ENCODE measurements at regions not wholly inside any gene's neighbourhood (a gene's known extent, or its start where the extent isn't known, plus 50 kb on each side); places are given as distances from the start of the nearest gene placed in this dataset.

DNA sequence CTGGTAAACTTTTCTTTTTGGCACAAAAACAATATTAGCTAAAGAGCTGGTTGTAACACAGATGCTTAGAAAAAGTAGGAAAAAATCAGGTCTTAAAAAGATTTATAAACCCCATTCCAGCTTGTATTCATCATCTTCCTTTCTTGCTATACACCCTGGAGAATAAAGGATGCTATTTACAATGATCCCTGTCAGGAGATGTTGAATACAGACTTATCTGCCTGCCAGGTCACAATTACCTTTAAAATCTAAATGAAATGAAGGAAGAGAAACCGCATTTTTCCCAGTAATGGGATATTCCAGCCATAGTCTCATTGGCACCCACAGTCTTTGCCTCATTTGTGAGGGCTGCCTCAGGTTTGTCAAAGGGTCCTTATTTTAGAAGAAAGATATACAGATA lies 394.1 kb upstream of the WWC1 start:
- no peaks in the 10 kb centered on the region for H3K79me2 ChIP-seq (ENCODE audit: control insufficient read depth, insufficient read depth, low read length)
- dilution Hi-C loops (cut with MboI; ENCODE audit: extremely low pct_ligation_motif_present, low sequenced_read_pairs) = no loop called here
- H3K36me3 ChIP-seq (ENCODE audit: control insufficient read depth in 2 of 2, extremely low read depth in 1 of 2, insufficient read depth in 2 of 2, low read length in 2 of 2) = no peaks in the 10 kb centered on the region
- intact Hi-C loops (cut with micrococcal nuclease) = no loop called here
- no peak overlapping the region for H3K9ac ChIP-seq (replicated peaks; ENCODE audit: extremely low read depth, insufficient read depth, low read length)
- H3K4me1 ChIP-seq (ENCODE audit: control insufficient read depth, extremely low read depth, insufficient read depth, low read length) = no peaks in the 10 kb centered on the region
- no peak for FAIRE-seq
- H3K27me3 ChIP-seq (ENCODE audit: control insufficient read depth in 2 of 2, insufficient read depth in 2 of 2, low read length in 2 of 2) = no peaks in the 10 kb centered on the region
- no TSS peak for BruUV-seq (replicated peaks)
- no peak for DNase-seq (ENCODE audit: low read depth, low spot score)
- no peaks in the 10 kb centered on the region for H3K9me1 ChIP-seq (replicated peaks; ENCODE audit: control insufficient read depth, extremely low read depth, insufficient read depth, low read length)
- H3K27ac ChIP-seq (ENCODE audit: insufficient read depth, low read depth, low read length) = no peak overlapping the region
- TF ChIP-seq EZH2 (IDR thresholded peaks at IDR 0.05; ENCODE audit: borderline replicate concordance, low read depth, low read length, severe bottlenecking) (no peak), MAX (IDR thresholded peaks at IDR 0.05; ENCODE audit: insufficient read depth, insufficient read length) (no peak), POLR2A (IDR thresholded peaks at IDR 0.05; ENCODE audit: low read depth, low read length) (no peak), POLR2AphosphoS5 (IDR thresholded peaks at IDR 0.05; ENCODE audit: insufficient read depth, low read depth, low read length) (no peak), GATA2 (IDR thresholded peaks at IDR 0.05; ENCODE audit: insufficient read depth, insufficient read length, low read depth, low read length) (no peak), JUN (IDR thresholded peaks at IDR 0.05; ENCODE audit: borderline replicate concordance, insufficient read depth, insufficient read length, low read depth) (no peak)
- no peaks in the 10 kb centered on the region for H4K20me1 ChIP-seq (replicated peaks; ENCODE audit: control insufficient read depth, extremely low read depth, insufficient read depth, low read length)
- peaks cover 6% of the 10 kb centered on the region for H3K9me3 ChIP-seq (replicated peaks; ENCODE audit: control insufficient read depth, insufficient read depth, low read length)
- no peak overlapping the region for H2AFZ ChIP-seq (ENCODE audit: low read depth, low read length)
- no peak overlapping the region for H3K4me2 ChIP-seq (ENCODE audit: insufficient read depth, low read length)
- POLR2A ChIA-PET = no interaction called here
- CTCF ChIA-PET = no interaction called here
- H3K4me3 ChIP-seq (replicated peaks in 1 of 3; ENCODE audit: insufficient read depth in 1 of 3, low read depth in 1 of 3, low read length in 3 of 3) = no peak overlapping the region

DNA sequence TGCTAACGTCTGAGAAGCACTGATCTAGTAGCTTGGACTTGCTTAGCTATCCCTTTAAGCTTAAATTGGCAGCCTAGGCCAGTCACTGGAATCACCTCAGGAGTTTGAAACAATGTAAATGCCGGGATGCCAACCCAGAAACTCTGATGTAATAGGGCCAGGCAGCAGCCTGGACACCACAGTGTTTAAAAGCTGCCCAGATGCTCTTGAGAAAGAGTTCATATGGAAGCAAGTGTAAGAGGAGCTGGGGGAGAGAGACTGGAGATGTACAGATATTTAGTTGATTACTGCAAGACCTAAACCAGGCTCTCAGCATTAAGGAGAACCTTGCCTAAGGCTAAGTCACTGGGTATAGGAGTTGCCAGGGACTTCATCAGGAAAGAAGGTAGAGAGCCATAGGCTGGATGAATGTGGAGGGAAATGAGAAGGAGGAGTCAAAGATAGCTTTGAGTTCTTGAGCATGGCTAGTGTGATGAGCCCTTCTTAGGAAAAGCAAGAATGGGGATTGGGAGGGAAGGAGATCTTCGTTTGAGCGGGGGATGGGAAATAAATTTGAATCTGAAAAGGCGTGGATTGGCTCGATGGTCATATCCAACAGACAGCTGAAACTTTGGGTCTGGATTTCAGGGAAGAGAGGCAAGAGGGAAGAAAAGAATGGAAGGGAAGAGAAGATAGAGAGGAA lies 392.9 kb upstream of the WWC1 start:
- Histone ChIP-seq H3K9ac (replicated peaks; ENCODE audit: extremely low read depth, insufficient read depth, low read length) (no peak overlapping the region), H3K4me2 (ENCODE audit: insufficient read depth, low read length) (no peak overlapping the region), H3K27ac (ENCODE audit: insufficient read depth, low read depth, low read length) (no peak overlapping the region), H3K4me1 (ENCODE audit: control insufficient read depth, extremely low read depth, insufficient read depth, low read length) (no peaks in the 10 kb centered on the region), H2AFZ (ENCODE audit: low read depth, low read length) (no peak overlapping the region), H3K4me3 (replicated peaks in 1 of 3; ENCODE audit: insufficient read depth in 1 of 3, low read depth in 1 of 3, low read length in 3 of 3) (no peak overlapping the region), H3K36me3 (ENCODE audit: control insufficient read depth in 2 of 2, extremely low read depth in 1 of 2, insufficient read depth in 2 of 2, low read length in 2 of 2) (no peaks in the 10 kb centered on the region), H3K9me3 (replicated peaks; ENCODE audit: control insufficient read depth, insufficient read depth, low read length) (peaks cover 6% of the 10 kb centered on the region), H3K27me3 (ENCODE audit: control insufficient read depth in 2 of 2, insufficient read depth in 2 of 2, low read length in 2 of 2) (no peaks in the 10 kb centered on the region), H3K9me1 (replicated peaks; ENCODE audit: control insufficient read depth, extremely low read depth, insufficient read depth, low read length) (no peaks in the 10 kb centered on the region), H3K79me2 (ENCODE audit: control insufficient read depth, insufficient read depth, low read length) (no peaks in the 10 kb centered on the region), H4K20me1 (replicated peaks; ENCODE audit: control insufficient read depth, extremely low read depth, insufficient read depth, low read length) (no peaks in the 10 kb centered on the region)
- POLR2A ChIA-PET = no interaction called here
- DNase-seq (ENCODE audit: low read depth, low spot score) (no peak), FAIRE-seq (no peak)
- intact Hi-C loops (cut with micrococcal nuclease) (no loop called here), dilution Hi-C loops (cut with MboI; ENCODE audit: extremely low pct_ligation_motif_present, low sequenced_read_pairs) (no loop called here)
- TF ChIP-seq CTCF (IDR thresholded peaks at IDR 0.05; ENCODE audit: extremely low read depth in 1 of 2, insufficient read depth in 1 of 2, low read depth in 1 of 2, low read length in 2 of 2) = no peak
- no peak for TF ChIP-seq POLR2A (IDR thresholded peaks at IDR 0.05; ENCODE audit: low read depth, low read length)
- no peak for TF ChIP-seq GATA2 (IDR thresholded peaks at IDR 0.05; ENCODE audit: insufficient read depth, insufficient read length, low read depth, low read length)
- no peak for TF ChIP-seq POLR2AphosphoS5 (IDR thresholded peaks at IDR 0.05; ENCODE audit: insufficient read depth, low read depth, low read length)
- TF ChIP-seq EZH2 (IDR thresholded peaks at IDR 0.05; ENCODE audit: borderline replicate concordance, low read depth, low read length, severe bottlenecking) = no peak
- no peak for TF ChIP-seq MYC (IDR thresholded peaks at IDR 0.05; ENCODE audit: low read depth, low read length)
- TF ChIP-seq JUN (IDR thresholded peaks at IDR 0.05; ENCODE audit: borderline replicate concordance, insufficient read depth, insufficient read length, low read depth) = no peak
- TF ChIP-seq MAX (IDR thresholded peaks at IDR 0.05; ENCODE audit: insufficient read depth, insufficient read length) = no peak
- no peak for TF ChIP-seq FOS (IDR thresholded peaks at IDR 0.05; ENCODE audit: borderline replicate concordance, insufficient read depth, low read length)
- no TSS peak for BruUV-seq (replicated peaks)
- CTCF ChIA-PET = no interaction called here

Measured in endothelial cell of umbilical vein (primary cell).